Loucy (cell line): ENCODE measurements at regions not wholly inside any gene's neighbourhood (a gene's known extent, or its start where the extent isn't known, plus 50 kb on each side); places are given as distances from the start of the nearest gene placed in this dataset.

ENCODE experiments used
- EZH2phosphoT487 ChIP-seq: fragments of 200-600 bp; IDR thresholded peaks from 2 replicates; pipeline ENCODE4 v1.6.1; 2018; ENCODE audit warnings: antibody characterized with exemption, mild to moderate bottlenecking, moderate library complexity, borderline replicate concordance
- TF ChIP-seq, protein P1 (sequence below): fragments of 200-600 bp; sonication (generic); conservative IDR thresholded peaks from 2 replicates; pipeline ENCODE4 v1.5.1; 2014; ENCODE audit warnings: mild to moderate bottlenecking, antibody characterized with exemption, low read length

DNA sequence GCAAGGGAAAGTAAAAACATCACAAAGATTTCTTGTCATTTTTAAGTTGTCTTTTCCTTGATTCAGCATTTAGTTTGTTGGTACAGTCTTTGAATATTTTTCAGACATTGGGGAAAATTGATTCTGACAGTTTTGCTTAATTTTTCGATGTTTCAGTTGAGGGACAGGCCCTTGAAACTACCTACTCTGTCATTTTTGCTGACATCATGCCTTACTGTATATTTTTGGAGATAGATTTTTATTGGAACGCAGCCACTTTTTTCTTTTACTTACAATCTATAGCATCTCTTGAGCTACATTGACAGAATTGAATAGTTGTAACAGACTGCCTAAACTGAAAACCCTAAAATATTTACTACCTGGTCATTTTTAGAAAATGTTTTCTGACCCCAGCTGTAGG lies 297.1 kb upstream of the KIF2B start:
- TF ChIP-seq, protein P1, sequence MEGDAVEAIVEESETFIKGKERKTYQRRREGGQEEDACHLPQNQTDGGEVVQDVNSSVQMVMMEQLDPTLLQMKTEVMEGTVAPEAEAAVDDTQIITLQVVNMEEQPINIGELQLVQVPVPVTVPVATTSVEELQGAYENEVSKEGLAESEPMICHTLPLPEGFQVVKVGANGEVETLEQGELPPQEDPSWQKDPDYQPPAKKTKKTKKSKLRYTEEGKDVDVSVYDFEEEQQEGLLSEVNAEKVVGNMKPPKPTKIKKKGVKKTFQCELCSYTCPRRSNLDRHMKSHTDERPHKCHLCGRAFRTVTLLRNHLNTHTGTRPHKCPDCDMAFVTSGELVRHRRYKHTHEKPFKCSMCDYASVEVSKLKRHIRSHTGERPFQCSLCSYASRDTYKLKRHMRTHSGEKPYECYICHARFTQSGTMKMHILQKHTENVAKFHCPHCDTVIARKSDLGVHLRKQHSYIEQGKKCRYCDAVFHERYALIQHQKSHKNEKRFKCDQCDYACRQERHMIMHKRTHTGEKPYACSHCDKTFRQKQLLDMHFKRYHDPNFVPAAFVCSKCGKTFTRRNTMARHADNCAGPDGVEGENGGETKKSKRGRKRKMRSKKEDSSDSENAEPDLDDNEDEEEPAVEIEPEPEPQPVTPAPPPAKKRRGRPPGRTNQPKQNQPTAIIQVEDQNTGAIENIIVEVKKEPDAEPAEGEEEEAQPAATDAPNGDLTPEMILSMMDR, result no peak
- TF ChIP-seq EZH2phosphoT487, result no peak
